Type B pancreatic cell (in vitro differentiated cells): ENCODE measurements at regions not wholly inside any gene's neighbourhood (a gene's known extent, or its start where the extent isn't known, plus 50 kb on each side); places are given as distances from the start of the nearest gene placed in this dataset.

Experiments
- DNase-seq: peaks from one replicate; pipeline ENCODE4 v3.0.0; 2021; ENCODE audit warnings: mixed read lengths; ENCODE audit not compliant: unreplicated experiment; ENCODE audit errors: extremely low spot score
- H3K27ac Mint-ChIP-seq: 2 replicates; pipeline ENCODE4 v1.8.0; 2021; ENCODE audit warnings: mild to moderate bottlenecking, mixed read lengths
- H3K27me3 Mint-ChIP-seq: 2 replicates; pipeline ENCODE4 v1.8.0; 2021; ENCODE audit warnings: mixed read lengths
- H3K36me3 Mint-ChIP-seq: 2 replicates; pipeline ENCODE4 v1.8.0; 2021; ENCODE audit warnings: mixed read lengths
- H3K4me1 Mint-ChIP-seq: one replicate; pipeline ENCODE4 v1.8.0; 2021; ENCODE audit warnings: mixed read lengths; ENCODE audit not compliant: unreplicated experiment
- H3K4me3 Mint-ChIP-seq: 2 replicates; pipeline ENCODE4 v1.8.0; 2021; ENCODE audit warnings: mild to moderate bottlenecking, mixed read lengths
- H3K9me3 Mint-ChIP-seq: 2 replicates; pipeline ENCODE4 v1.8.0; 2021; ENCODE audit warnings: mixed read lengths
- TF ChIP-seq, protein P1 (sequence below): fragments of 200-600 bp; sonication (generic); conservative IDR thresholded peaks from 2 replicates; pipeline ENCODE4 v1.5.0; 2021; ENCODE audit warnings: antibody characterized with exemption, mild to moderate bottlenecking

GRCh38 chr6:140697585-140697984 lies 1323.1 kb upstream of the CITED2 start:
- H3K27ac Mint-ChIP-seq: no peak overlapping the region
- no peaks in the 10 kb centered on the region for H3K36me3 Mint-ChIP-seq
- no peak overlapping the region for H3K4me3 Mint-ChIP-seq
- no peaks in the 10 kb centered on the region for H3K4me1 Mint-ChIP-seq
- no peak for DNase-seq
- H3K9me3 Mint-ChIP-seq: no peaks in the 10 kb centered on the region
- TF ChIP-seq, protein P1, sequence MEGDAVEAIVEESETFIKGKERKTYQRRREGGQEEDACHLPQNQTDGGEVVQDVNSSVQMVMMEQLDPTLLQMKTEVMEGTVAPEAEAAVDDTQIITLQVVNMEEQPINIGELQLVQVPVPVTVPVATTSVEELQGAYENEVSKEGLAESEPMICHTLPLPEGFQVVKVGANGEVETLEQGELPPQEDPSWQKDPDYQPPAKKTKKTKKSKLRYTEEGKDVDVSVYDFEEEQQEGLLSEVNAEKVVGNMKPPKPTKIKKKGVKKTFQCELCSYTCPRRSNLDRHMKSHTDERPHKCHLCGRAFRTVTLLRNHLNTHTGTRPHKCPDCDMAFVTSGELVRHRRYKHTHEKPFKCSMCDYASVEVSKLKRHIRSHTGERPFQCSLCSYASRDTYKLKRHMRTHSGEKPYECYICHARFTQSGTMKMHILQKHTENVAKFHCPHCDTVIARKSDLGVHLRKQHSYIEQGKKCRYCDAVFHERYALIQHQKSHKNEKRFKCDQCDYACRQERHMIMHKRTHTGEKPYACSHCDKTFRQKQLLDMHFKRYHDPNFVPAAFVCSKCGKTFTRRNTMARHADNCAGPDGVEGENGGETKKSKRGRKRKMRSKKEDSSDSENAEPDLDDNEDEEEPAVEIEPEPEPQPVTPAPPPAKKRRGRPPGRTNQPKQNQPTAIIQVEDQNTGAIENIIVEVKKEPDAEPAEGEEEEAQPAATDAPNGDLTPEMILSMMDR: no peak
- H3K27me3 Mint-ChIP-seq: no peaks in the 10 kb centered on the region

- Mint-ChIP-seq H3K27ac (no peak overlapping the region), H3K4me1 (no peaks in the 10 kb centered on the region), H3K4me3 (no peak overlapping the region), H3K27me3 (no peaks in the 10 kb centered on the region), H3K9me3 (no peaks in the 10 kb centered on the region), H3K36me3 (no peaks in the 10 kb centered on the region)
- TF ChIP-seq, protein P1: no peak
- DNase-seq: no peak
Measured at GRCh38 chr6:140684776-140685550, 1310.5 kb upstream of the CITED2 start.

- no peak for DNase-seq
- H3K4me3 Mint-ChIP-seq: no peak overlapping the region
- H3K9me3 Mint-ChIP-seq: no peaks in the 10 kb centered on the region
- no peaks in the 10 kb centered on the region for H3K36me3 Mint-ChIP-seq
- H3K27me3 Mint-ChIP-seq: no peaks in the 10 kb centered on the region
- no peaks in the 10 kb centered on the region for H3K4me1 Mint-ChIP-seq
- TF ChIP-seq, protein P1: no peak
- no peak overlapping the region for H3K27ac Mint-ChIP-seq
Measured at GRCh38 chr6:140677781-140678528, 1303.5 kb upstream of the CITED2 start.

DNA sequence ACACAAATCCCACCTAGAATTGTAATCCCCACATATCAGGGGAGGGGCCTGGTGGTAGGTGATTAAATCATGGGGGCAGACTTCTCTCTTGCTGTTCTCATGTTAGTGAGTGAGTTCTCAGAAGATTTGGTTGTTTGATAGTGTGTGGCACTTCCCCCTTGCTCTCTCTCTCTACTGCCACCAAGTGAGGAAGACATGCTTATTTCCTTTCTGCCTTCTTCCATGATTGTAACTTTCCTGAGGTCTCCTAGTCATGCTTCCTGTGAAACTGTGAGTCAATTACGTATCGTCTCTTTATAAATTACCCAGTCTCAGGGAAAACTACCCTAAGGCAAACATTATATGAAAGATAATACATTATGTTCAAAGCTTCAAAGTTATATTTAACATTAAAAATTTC lies 1297.5 kb upstream of the CITED2 start:
- no peak overlapping the region for H3K4me3 Mint-ChIP-seq
- no peaks in the 10 kb centered on the region for H3K27me3 Mint-ChIP-seq
- TF ChIP-seq, protein P1: no peak
- H3K9me3 Mint-ChIP-seq: peaks cover 4% of the 10 kb centered on the region
- H3K36me3 Mint-ChIP-seq: no peaks in the 10 kb centered on the region
- H3K4me1 Mint-ChIP-seq: no peaks in the 10 kb centered on the region
- no peak overlapping the region for H3K27ac Mint-ChIP-seq
- no peak for DNase-seq

- TF ChIP-seq, protein P1: no peak
- Mint-ChIP-seq H3K4me3 (no peak overlapping the region), H3K36me3 (no peaks in the 10 kb centered on the region), H3K4me1 (no peaks in the 10 kb centered on the region), H3K9me3 (peaks cover 4% of the 10 kb centered on the region), H3K27me3 (no peaks in the 10 kb centered on the region), H3K27ac (no peak overlapping the region)
- DNase-seq: no peak
Measured at GRCh38 chr6:140670021-140670420, 1295.6 kb upstream of the CITED2 start.
